ENCODE measurements at regions not wholly inside any gene's neighbourhood (a gene's known extent, or its start where the extent isn't known, plus 50 kb on each side); places are given as distances from the start of the nearest gene placed in this dataset.
A peak's percentile ranks its signal among the peaks of the same experiment; 100 is the strongest.
"Not testable (repeated sequence)": the region's sequence is repeated elsewhere in the genome, so short reads cannot be mapped to it uniquely, and the experiment has no call there.

GRCh38 chr3:178193846-178194245 lies 342.4 kb upstream of the KCNMB2 start:
- DNase-seq (ENCODE audit: low read depth), result no peak

GRCh38 chr3:178194539-178194938 lies 341.7 kb upstream of the KCNMB2 start:
- no peak for DNase-seq (ENCODE audit: low read depth)

GRCh38 chr3:178195824-178196223 lies 340.4 kb upstream of the KCNMB2 start:
- peak; percentile 71 for DNase-seq (ENCODE audit: low read depth)

- peak; percentile 50 for DNase-seq (ENCODE audit: low read depth)
These were observed 337.9 kb upstream of the KCNMB2 start for GRCh38 chr3:178198329-178198728.

GRCh38 chr3:178200316-178200715 lies 335.9 kb upstream of the KCNMB2 start:
- DNase-seq (ENCODE audit: low read depth), result no peak

GRCh38 chr3:178201714-178202113 lies 334.5 kb upstream of the KCNMB2 start:
- no peak for DNase-seq (ENCODE audit: low read depth)

GRCh38 chr3:178202194-178202593 lies 334.0 kb upstream of the KCNMB2 start:
- no peak for DNase-seq (ENCODE audit: low read depth)

- peak; percentile 87 for DNase-seq (ENCODE audit: low read depth)
These were observed 333.1 kb upstream of the KCNMB2 start for GRCh38 chr3:178203165-178203564.

GRCh38 chr3:178203650-178204049 lies 332.6 kb upstream of the KCNMB2 start:
- DNase-seq (ENCODE audit: low read depth), result peak; percentile 18

GRCh38 chr3:178205740-178206139 lies 330.5 kb upstream of the KCNMB2 start:
- DNase-seq (ENCODE audit: low read depth), result no peak

- no peak for DNase-seq (ENCODE audit: low read depth)
These were observed 329.7 kb upstream of the KCNMB2 start for GRCh38 chr3:178206521-178206920.

GRCh38 chr3:178207161-178207560 lies 329.1 kb upstream of the KCNMB2 start:
- DNase-seq (ENCODE audit: low read depth), result not testable (repeated sequence)

GRCh38 chr3:178207627-178208026 lies 328.6 kb upstream of the KCNMB2 start:
- DNase-seq (ENCODE audit: low read depth), result not testable (repeated sequence)

- DNase-seq (ENCODE audit: low read depth), result not testable (repeated sequence)
These were observed 327.1 kb upstream of the KCNMB2 start for GRCh38 chr3:178209116-178209515.

- not testable (repeated sequence) for DNase-seq (ENCODE audit: low read depth)
These were observed 326.6 kb upstream of the KCNMB2 start for GRCh38 chr3:178209618-178210017.

- DNase-seq (ENCODE audit: low read depth), result peak; percentile 51
These were observed 325.1 kb upstream of the KCNMB2 start for GRCh38 chr3:178211086-178211485.

GRCh38 chr3:178217479-178217878 lies 318.8 kb upstream of the KCNMB2 start:
- no peak for DNase-seq (ENCODE audit: low read depth)

- DNase-seq (ENCODE audit: low read depth), result no peak
These were observed 318.0 kb upstream of the KCNMB2 start for GRCh38 chr3:178218231-178218630.

GRCh38 chr3:178219661-178220060 lies 316.6 kb upstream of the KCNMB2 start:
- not testable (repeated sequence) for DNase-seq (ENCODE audit: low read depth)

GRCh38 chr3:178223876-178224275 lies 312.4 kb upstream of the KCNMB2 start:
- no peak for DNase-seq (ENCODE audit: low read depth)

GRCh38 chr3:178226094-178226493 lies 310.1 kb upstream of the KCNMB2 start:
- no peak for DNase-seq (ENCODE audit: low read depth)

- DNase-seq (ENCODE audit: low read depth), result no peak
These were observed 304.6 kb upstream of the KCNMB2 start for GRCh38 chr3:178231645-178232044.

- peak; percentile 19 for DNase-seq (ENCODE audit: low read depth)
These were observed 302.7 kb upstream of the KCNMB2 start for GRCh38 chr3:178233371-178234071.
